B cell (primary cell): ENCODE measurements at regions not wholly inside any gene's neighbourhood (a gene's known extent, or its start where the extent isn't known, plus 50 kb on each side); places are given as distances from the start of the nearest gene placed in this dataset.

Experiments used
- EZH2 ChIP-seq: IDR thresholded peaks from 2 replicates; pipeline ENCODE4 v1.6.1; 2012; ENCODE audit warnings: borderline replicate concordance, low read depth, mild to moderate bottlenecking, moderate library complexity, low read length; ENCODE audit not compliant: insufficient read depth, poor library complexity, severe bottlenecking
- TF ChIP-seq, protein P1 (sequence below): fragments of 200-600 bp; IDR thresholded peaks from one replicate; pipeline ENCODE4 v1.8.0; 2022; ENCODE audit warnings: antibody characterized with exemption, mild to moderate bottlenecking

DNA sequence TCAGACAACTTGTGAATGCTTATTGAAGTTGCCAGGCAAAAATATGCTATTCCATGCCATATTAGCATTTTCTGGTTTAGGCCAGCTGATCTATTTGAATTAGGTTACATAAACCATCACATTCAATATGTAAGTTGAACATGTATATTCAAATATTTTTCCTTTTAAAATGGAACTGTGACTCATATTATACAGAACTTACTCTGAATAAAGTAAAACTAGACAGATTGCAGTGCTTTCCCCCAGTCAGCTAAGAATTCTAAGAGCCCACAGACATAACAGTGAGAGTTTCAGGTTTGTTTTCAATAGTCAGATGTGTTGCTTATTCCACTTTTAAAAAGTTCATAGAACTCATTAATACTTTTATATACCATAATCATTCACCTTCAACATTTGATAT is 119.8 kb downstream of the MGST1 start:
- TF ChIP-seq, protein P1, sequence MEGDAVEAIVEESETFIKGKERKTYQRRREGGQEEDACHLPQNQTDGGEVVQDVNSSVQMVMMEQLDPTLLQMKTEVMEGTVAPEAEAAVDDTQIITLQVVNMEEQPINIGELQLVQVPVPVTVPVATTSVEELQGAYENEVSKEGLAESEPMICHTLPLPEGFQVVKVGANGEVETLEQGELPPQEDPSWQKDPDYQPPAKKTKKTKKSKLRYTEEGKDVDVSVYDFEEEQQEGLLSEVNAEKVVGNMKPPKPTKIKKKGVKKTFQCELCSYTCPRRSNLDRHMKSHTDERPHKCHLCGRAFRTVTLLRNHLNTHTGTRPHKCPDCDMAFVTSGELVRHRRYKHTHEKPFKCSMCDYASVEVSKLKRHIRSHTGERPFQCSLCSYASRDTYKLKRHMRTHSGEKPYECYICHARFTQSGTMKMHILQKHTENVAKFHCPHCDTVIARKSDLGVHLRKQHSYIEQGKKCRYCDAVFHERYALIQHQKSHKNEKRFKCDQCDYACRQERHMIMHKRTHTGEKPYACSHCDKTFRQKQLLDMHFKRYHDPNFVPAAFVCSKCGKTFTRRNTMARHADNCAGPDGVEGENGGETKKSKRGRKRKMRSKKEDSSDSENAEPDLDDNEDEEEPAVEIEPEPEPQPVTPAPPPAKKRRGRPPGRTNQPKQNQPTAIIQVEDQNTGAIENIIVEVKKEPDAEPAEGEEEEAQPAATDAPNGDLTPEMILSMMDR, result no peak
- TF ChIP-seq EZH2, result no peak
